ENCODE measurements at regions not wholly inside any gene's neighbourhood (a gene's known extent, or its start where the extent isn't known, plus 50 kb on each side); places are given as distances from the start of the nearest gene placed in this dataset.

DNA sequence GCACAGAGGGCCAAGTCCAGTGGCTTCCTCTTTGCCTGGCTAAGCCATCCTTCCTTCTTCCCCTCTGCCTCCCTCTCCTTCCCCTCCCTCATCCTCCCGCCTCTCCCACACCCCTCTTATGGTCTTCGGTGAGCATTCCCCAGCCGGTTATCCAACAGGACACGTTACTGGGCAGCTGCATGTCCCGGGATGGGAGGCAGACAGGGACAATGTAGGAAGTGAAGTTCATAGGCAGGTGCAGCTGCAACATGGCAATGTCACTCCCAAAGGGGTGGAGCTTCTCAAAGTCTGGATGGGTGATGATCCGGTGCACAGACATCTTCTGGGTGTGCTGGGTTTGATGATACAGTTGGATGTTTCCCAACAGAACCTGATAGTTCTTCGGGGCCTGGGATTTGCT lies 71.4 kb upstream of the SPTLC1 start:
- no peak for DNase-seq (ENCODE audit: extremely low read depth, low read depth)

DNA sequence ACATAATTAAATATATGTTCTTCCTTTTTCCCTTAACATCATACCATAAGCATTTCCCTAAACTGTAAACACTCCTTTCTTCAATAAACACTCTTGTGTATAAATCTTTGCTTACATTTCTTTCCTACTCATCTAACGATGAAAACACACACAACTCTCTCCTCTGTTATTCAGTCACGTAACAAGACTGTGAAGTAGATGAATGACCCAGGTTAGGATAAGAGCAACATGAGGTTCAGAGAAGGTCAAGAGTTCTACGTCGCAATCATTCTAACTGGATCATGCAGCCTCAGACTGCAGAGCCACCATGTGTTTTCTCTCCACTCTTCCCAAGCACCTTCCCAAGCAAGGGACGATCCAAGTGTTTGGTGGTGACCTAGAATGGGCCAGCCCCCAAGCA lies 70.5 kb upstream of the SPTLC1 start:
- no peak for DNase-seq (ENCODE audit: extremely low read depth, low read depth)

DNA sequence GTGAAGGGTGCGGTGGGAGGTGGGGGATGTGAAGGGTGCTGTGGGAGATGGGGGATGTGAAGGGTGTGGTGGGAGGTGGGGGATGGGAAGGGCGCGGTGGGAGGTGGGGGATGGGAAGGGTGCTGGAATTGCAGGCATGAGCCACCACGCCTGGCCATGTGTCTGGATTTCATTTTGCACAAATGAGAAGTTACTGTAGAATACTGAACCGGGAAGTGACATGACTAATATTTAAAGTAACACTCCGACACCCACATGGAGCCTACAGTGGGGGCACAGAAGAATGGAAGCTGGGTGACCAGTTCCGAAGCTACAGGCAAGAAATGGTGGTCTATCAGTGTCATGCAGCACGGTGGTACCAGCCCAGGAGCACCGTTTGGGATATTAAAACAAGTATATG lies 69.9 kb upstream of the SPTLC1 start:
- DNase-seq (ENCODE audit: extremely low read depth, low read depth) = no peak

DNA sequence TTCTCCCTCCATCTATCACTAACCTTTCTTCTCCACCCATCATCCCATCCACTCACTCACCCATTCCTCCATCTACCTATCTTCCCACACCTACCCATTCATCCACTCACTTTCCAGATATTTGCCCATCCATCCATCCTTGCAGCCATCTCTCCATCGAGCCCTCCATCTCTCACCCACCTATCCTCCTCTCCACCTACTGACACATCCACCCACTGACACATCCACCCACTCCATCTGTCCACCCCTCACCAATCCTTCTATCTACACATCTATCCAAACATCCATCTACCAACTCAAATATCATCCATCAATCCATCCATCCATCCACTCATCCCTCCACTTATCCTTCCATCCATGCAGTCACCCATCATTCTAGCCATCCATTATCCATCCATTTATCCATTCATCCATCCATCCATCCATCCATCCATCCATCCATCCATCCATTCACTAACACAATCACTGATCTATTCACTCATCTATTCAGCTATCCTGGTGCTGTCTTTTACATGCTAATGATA lies 68.9 kb upstream of the SPTLC1 start:
- no peak for DNase-seq (ENCODE audit: extremely low read depth, low read depth)

DNA sequence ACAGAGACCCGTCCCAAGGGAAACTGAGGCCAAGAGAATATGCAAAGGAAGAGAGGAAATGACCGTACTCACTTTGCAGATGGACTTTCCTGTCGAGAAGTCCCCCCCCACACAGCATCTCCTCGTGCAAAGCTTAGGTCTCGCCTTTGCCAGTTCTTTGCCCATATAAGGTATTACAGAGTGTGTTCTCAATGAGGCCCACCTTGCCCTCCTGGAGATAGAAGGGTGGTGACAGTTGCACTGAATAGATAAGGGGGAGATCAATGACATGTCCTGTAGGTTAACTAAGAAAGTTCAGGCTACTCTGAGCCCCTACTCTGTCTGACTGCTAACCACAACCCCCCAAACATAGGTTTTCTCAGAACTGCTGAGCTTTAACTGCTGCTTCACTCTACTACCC lies 68.2 kb upstream of the SPTLC1 start:
- DNase-seq (ENCODE audit: extremely low read depth, low read depth) = no peak

DNA sequence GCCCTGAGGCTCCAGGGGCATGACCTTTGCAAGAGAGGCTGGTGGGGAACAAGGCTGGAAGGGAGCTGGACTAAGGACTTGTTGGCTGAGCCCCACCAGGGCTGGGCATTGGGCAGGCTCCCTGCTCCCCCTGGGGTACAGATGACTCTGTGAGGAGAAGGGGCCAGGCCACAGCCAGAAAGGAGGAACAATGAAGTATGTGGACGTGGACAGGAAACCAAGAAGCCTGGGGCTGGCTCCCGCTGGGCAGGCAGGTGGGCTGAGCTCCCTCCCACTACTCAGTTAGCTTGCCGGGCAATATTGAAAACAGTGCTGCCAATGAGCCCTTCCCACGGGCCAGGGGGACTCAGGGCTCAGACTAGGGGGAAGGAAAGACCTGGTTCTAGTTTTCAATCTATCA lies 66.1 kb upstream of the SPTLC1 start:
- DNase-seq (ENCODE audit: extremely low read depth, low read depth) = no peak

DNA sequence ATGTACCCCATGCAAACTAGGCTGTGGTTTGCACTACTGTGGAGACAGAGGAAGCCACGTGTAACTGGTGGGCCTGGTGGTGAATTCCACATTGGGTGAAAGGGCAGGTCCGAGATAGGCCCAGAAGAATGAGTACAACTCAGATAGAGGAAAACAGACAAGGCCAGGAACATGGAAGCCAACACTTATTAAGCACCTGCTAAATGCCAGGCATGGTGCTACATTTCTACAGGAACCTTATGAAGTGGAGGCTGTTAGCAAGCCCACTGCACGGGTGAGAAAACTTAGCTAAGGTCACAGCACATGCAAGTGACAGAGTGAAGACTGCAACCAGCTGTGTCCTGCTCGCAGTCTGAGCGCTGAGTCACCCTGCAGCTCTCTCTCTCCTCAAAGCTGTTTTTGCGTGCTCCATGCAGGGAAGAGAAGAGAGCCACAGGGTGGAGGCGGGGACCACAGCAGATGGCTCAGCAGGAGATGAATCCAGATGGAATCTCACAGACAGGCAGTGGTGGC lies 65.5 kb upstream of the SPTLC1 start:
- peak; percentile 25 for DNase-seq (ENCODE audit: extremely low read depth, low read depth)

DNA sequence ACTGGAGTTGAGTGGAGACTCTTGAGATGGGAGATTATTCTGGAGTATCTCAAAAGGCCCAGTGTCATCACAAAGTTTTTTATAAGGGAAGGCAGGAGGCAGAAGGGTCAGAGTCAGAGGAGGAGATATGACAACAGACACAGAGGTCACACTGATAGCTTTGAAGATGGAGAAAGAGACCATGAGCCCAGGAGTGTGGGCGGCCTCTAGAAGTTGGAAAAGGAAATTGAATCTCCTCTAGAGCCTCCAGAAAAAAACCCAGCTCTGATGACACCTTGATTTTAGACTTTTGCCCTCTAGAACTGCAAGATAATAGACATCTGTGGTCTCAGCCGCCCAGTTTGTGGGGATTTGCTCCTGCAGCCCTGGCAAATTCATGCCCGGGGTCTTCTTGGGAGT lies 64.8 kb upstream of the SPTLC1 start:
- DNase-seq (ENCODE audit: extremely low read depth, low read depth) = no peak

DNA sequence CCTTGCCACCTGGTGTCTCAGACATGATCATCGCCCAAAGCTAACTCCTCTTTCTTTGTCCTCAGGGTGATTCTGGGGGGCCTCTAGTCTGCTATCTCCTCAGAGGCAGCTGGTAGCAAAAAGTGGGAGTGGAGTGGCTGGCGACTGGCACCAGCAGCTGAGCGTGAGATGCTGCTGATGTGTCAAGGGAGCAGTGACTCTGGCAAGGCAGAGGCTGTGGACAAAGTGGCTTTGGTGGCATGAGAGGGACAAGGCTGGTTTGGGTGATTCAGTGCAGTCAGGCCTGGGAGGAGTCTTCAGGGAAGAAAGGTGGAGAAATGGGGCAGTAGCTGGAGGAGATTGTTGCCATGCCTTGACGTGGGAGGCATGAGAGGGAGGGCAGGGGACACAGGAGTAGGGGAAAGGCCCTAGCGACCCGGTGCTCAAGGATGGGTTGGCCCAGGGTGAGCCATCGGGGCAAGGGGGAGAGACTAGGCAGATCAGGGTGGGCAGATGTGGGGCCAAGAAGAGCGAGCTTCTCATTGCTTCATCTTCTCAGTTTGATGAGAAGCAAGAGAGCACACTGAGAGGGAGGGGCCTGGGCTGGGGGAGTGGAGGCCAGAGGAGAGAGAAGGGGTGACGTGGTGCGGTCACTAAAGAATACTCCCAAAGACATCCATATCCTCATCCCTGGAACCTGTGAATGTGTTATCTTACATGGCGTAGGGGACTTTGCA lies 64.2 kb upstream of the SPTLC1 start:
- no peak for DNase-seq (ENCODE audit: extremely low read depth, low read depth)

DNA sequence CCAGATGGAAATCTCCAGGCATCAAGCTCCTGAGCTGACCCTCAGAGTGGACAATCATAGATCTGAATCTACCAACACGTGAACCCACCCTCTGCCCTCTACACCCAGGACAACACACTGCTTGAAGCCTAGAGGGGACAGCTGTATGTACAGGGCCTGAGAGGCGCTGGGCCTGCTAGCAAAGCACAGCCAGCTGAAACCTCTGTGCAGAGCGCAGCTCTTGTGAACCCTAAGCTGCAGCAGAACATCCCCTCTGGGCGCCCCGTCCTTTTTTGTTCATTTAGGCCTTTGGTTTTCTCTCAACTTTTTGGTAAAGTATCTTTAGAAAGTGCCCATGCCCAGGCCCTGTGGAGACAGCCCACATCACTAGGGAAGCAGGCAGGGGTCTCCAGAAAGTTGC lies 62.4 kb upstream of the SPTLC1 start:
- DNase-seq (ENCODE audit: extremely low read depth, low read depth) = no peak

DNA sequence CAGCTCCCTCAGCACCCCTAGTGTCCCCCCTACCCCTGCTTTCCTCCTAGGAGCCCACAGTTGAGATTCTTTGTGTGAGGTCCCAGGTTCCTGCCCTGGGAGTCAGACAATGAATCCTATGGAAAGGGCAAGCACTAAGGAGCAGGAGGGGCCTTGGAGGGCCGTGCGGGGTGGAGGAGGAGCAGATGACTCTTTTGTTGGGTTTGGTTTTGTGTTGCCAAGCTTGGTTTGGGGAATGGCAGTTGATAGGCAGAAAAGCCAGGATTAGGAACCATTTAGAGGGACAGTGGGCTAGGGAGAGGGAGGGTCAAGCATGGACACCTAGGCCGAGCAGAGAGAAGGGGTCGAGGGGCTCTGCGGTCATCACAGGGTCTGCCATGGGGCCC lies 61.6 kb upstream of the SPTLC1 start:
- no peak for DNase-seq (ENCODE audit: extremely low read depth, low read depth)

DNA sequence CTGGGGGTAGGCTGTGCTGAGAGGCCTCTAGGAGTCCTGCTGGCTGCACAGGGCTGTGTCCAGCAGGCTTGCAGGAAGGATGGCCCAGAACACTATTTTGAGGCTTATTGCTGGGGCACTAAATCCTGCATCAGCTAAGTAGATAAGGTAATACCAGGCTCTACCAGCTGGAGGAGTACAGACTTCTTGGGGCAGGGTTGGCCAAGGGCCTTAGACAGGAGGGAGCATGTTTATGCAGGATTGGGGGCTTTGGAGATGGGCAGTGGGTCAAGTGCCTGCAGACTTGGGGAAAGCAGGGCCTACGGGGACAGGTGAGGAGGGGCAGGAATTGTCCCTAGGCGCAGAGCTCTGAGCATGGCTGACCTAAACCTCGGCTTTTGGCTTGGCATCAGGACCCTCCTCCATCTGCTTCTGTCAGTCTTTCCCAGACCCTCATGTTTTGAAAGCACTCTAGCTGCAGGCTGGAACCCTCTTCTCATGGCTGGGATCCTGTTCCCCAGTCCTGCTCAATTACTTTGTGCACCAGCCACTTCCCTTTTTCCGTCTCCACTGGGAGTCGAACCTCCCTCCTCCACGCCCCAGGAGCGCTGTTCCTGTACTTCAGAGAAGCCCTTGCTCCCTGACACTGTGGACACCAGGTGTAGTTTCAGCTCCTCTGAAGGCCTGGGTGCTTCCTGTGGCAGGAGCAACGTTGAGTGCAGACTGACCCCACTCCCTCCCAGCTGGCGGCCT lies 61.0 kb upstream of the SPTLC1 start:
- no peak for DNase-seq (ENCODE audit: extremely low read depth, low read depth)

DNA sequence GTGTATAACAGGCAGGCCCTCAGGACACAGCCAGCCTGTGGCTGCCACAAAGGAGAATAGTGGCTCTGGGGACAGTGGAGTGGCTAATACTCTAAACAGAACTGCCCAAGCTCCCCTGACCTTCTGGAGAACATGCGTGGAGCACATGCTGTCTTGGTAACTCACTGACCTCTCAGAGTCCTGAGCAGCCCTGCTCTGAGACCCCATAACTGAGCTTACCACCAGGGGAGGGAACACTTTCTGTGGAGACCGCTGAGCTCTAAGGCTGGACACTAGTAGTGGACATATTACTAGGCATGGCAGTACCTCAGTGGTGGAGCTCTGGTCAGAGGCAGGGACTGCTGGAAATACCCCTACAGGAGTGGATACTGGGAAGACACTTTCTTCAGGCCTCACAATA lies 60.2 kb upstream of the SPTLC1 start:
- DNase-seq (ENCODE audit: extremely low read depth, low read depth) = no peak

DNA sequence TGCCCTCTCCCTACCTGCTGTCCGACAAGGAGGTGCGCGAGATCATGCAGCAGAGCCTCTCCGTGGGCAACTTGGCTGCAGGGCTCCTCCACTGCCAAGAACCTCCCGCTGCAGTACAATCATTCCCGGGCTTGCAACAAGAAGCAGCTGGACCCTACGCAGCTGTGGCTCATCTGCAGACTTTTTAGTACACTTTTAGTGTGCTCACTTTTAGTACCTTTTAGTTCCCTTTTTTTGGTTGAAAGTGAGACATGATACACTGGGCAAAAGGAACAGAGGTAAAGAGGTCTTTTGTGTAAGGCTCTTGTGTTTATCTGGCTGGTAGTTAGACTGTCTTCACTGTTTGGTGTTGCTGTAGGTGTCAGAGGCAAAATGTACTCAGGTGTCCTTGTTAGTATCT lies 58.1 kb upstream of the SPTLC1 start:
- no peak for DNase-seq (ENCODE audit: extremely low read depth, low read depth)

DNA sequence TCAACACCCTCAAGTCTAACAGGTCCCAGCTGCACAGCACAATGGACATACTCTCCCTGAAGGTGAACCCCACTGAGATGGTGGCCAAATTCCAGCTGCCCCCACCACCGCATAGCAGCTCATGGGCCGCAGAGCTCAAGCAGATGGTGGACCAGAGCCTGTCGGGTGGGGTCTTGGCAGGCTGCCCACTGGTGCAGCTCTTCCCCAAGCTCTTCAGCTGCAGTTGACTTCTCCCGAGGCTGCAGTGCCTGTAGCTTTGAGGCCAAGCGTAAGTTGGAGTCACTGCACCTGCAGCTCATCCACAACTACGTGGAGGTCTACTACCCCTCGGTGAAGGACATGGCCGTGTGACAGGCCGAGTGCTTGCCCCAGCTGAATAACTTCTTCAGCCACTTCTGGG lies 56.6 kb upstream of the SPTLC1 start:
- DNase-seq (ENCODE audit: extremely low read depth, low read depth) = no peak

DNA sequence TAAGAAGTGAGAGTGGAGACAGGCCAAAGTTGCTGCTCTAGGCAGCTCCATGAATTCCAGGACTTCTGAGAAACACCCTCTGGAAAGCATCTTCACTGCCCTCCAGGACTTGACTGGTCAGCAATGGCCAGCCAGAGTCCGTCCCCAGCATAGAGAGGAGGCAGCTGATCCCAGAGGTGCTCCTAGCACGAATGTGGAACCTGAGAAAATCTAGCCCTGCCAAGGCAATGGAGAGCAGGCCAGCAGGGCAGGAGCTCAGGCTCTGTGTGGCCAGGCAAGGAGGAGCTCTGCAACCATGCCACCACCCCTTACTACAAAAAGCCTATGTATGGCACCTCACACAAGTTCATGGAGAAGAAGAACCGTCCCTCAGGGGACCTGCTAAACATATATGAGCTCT lies 56.1 kb upstream of the SPTLC1 start:
- DNase-seq (ENCODE audit: extremely low read depth, low read depth) = no peak

DNA sequence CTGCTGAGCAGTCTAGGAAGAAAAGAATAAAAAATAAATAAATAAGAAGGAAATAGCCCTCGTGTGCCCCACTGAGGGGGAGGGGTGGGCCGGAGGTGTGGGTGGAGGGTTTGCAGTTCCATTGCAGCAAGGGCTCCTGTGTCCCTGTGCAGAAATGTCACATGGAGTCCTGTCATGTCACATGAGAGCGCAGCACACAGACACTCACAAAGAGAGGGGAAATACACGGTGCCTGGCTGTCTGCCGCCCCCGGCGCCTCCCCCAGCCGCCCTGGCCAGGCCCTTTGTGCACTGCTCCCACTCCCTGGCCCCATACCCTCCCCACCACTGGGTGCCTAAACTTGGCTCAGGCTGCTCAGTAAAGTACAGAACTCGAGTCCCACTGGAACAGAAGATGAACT lies 55.6 kb upstream of the SPTLC1 start:
- no peak for DNase-seq (ENCODE audit: extremely low read depth, low read depth)

DNA sequence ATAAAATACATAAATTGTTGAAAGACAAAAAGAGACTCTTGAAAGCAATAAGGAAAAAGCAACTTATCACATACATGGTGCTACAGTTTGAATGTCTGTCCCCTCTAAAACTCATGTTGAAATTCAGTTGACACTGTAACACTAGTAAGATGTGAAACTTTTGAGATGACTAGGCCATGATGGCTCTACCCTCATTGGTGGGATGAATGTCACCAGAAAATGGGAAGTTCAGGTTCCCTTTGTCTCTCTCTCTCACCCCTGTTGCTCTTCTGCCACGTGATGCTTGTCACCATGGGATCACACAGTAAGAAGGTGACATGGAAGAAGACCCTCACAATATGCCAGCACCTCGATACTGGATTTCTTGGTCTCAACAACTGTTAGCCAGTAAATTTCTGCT lies 50.3 kb upstream of the SPTLC1 start:
- no peak for DNase-seq (ENCODE audit: extremely low read depth, low read depth)

All from NCI-H460 (cell line).